ENCODE measurements at regions not wholly inside any gene's neighbourhood (a gene's known extent, or its start where the extent isn't known, plus 50 kb on each side); places are given as distances from the start of the nearest gene placed in this dataset.

DNA sequence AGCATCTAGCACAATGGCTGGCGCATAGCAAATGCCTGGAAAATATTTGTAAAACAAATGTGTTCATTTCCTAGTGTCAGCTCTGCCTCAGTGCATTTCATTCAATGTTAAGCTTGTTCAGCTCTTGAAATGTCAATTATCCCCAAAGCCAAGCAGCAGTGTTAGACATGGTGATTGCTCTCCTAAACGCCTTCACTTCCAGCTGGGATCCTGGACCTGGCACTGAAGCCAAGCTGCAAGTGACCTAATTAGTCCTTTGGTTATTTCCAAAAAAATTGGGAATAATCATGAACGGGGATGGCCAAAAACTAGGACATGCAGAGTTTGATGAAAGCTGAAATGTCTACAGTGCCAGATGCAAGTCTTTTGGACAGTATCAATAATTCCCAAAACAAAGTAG is 54.9 kb upstream of the MDGA2 start:
- no peak for TF ChIP-seq EP300 (IDR thresholded peaks at IDR 0.05; ENCODE audit: borderline replicate concordance in 1 of 2, low read depth in 1 of 2, low read length in 1 of 2)
- no peak for TF ChIP-seq FOXM1 (IDR thresholded peaks at IDR 0.05; ENCODE audit: low read depth)

Measured in SK-N-SH (cell line).